H1 (cell line): ENCODE measurements at regions not wholly inside any gene's neighbourhood (a gene's known extent, or its start where the extent isn't known, plus 50 kb on each side); places are given as distances from the start of the nearest gene placed in this dataset.

Experiments used
- CTCF ChIA-PET: fragments of 300-600 bp; sonication (Branson Sonifier 250); formaldehyde crosslinking; loops from one replicate; lab custom pipeline; 2021; ENCODE audit not compliant: partially characterized antibody; lab: Charles Lee
- POLR2A ChIA-PET: fragments of 300-600 bp; sonication (Branson Sonifier 250); formaldehyde crosslinking; loops from one replicate; lab custom pipeline; 2021; ENCODE audit warnings: inconsistent platforms; ENCODE audit not compliant: partially characterized antibody; lab: Charles Lee
- DNase-seq, 2 experiments: peaks; one replicate each; pipeline versions ENCODE4 v3.0.0 to v3.0.0-alpha.2; 2010 to 2022; ENCODE audit warnings: low spot score in 2 of 2, low read depth in 1 of 2, mixed read lengths in 1 of 2
- FAIRE-seq: peaks from 2 replicates; lab custom pipeline; 2011; peaks lifted over from hg19 to GRCh38; lab: Jason Lieb, UNC
- H2AFZ ChIP-seq: 2 replicates; pipeline ENCODE4 v1.8.1; 2012; ENCODE audit warnings: low read length, inconsistent platforms
- H2AK5ac ChIP-seq: 2 replicates; pipeline ENCODE4 v1.6.1; 2013; ENCODE audit warnings: low read depth, low read length
- H2BK120ac ChIP-seq: replicated peaks from 2 replicates; pipeline ENCODE3; 2013; ENCODE audit warnings: low read depth, low read length, inconsistent platforms
- H2BK12ac ChIP-seq: 2 replicates; pipeline ENCODE4 v1.6.1; 2013; ENCODE audit warnings: low read depth, low read length
- H2BK15ac ChIP-seq: 2 replicates; pipeline ENCODE4 v1.6.1; 2013; ENCODE audit warnings: low read length
- H2BK20ac ChIP-seq: 2 replicates; pipeline ENCODE4 v1.6.1; 2013; ENCODE audit warnings: low read length
- H2BK5ac ChIP-seq: 2 replicates; pipeline ENCODE4 v1.6.1; 2013; ENCODE audit warnings: low read depth, low read length
- H3K14ac ChIP-seq: 2 replicates; pipeline ENCODE4 v1.6.1; 2013; ENCODE audit warnings: inconsistent platforms; ENCODE audit not compliant: insufficient read length
- H3K18ac ChIP-seq: 2 replicates; pipeline ENCODE4 v1.6.1; 2013; ENCODE audit warnings: low read length; ENCODE audit errors: extremely low read depth
- H3K23ac ChIP-seq: 2 replicates; pipeline ENCODE4 v1.6.1; 2013; ENCODE audit warnings: inconsistent platforms; ENCODE audit not compliant: insufficient read length
- H3K23me2 ChIP-seq: 2 replicates; pipeline ENCODE4 v1.6.1; 2013; ENCODE audit warnings: low read depth, low read length
- H3K27ac ChIP-seq: 2 replicates; pipeline ENCODE4 v1.6.1; 2011; ENCODE audit warnings: low read depth, low read length, inconsistent platforms
- H3K27me3 ChIP-seq, 4 experiments: replicated peaks in 1 of 4; 1 replicate in 1 of 4; 2 replicates in 3 of 4; pipeline versions ENCODE4 v1.6.1 to v1.8.1; 2011 to 2013; ENCODE audit warnings: low read length in 3 of 4, mild to moderate bottlenecking in 3 of 4, inconsistent platforms in 2 of 4, mixed read lengths in 2 of 4, moderate library complexity in 1 of 4; ENCODE audit not compliant: control insufficient read depth in 3 of 4, insufficient read depth in 3 of 4; ENCODE audit errors: extremely low read depth in 1 of 4
- H3K36me3 ChIP-seq, 4 experiments: 2 replicates each; pipeline versions ENCODE4 v1.6.1 to v1.8.1; 2011 to 2013; ENCODE audit warnings: mild to moderate bottlenecking in 4 of 4, low read length in 3 of 4, moderate library complexity in 2 of 4, control low read depth in 1 of 4, inconsistent platforms in 1 of 4; ENCODE audit not compliant: insufficient read depth in 4 of 4, control insufficient read depth in 2 of 4
- H3K4ac ChIP-seq: replicated peaks from 2 replicates; pipeline ENCODE3; 2013; ENCODE audit warnings: low read length, low read depth, mixed read lengths, inconsistent platforms; ENCODE audit not compliant: insufficient read length
- H3K4me1 ChIP-seq, 4 experiments: replicated peaks in 1 of 4; 1 replicate in 1 of 4; 2 replicates in 3 of 4; pipeline versions ENCODE4 v1.6.1 to v1.8.1; 2011 to 2013; ENCODE audit warnings: low read length in 3 of 4, inconsistent platforms in 2 of 4, mixed read lengths in 1 of 4; ENCODE audit not compliant: insufficient read depth in 4 of 4, control insufficient read depth in 3 of 4
- H3K4me2 ChIP-seq, 2 experiments: 2 replicates each; pipeline versions ENCODE4 v1.6.1 to v1.8.1; 2011 to 2013; ENCODE audit warnings: low read depth in 2 of 2, low read length in 2 of 2, control low read depth in 1 of 2, inconsistent platforms in 1 of 2, mild to moderate bottlenecking in 1 of 2; ENCODE audit not compliant: insufficient read depth in 1 of 2
- H3K4me3 ChIP-seq, 4 experiments: fragments of 200-600, 300-600 bp in 1 of 4; sonication (generic), shearing (Covaris generic), sonication (Bioruptor Twin) in 1 of 4; 2 replicates each; pipeline versions ENCODE4 v1.5.1 to v1.8.1; 2011 to 2016; ENCODE audit warnings: low read length in 4 of 4, low read depth in 3 of 4, control low read depth in 2 of 4, inconsistent platforms in 2 of 4, mild to moderate bottlenecking in 2 of 4, mixed read lengths in 1 of 4, moderate library complexity in 1 of 4; ENCODE audit not compliant: insufficient read depth in 2 of 4; ENCODE audit errors: extremely low read depth in 1 of 4
- H3K56ac ChIP-seq: replicated peaks from 2 replicates; pipeline ENCODE3; 2013; ENCODE audit warnings: low read depth, mild to moderate bottlenecking, mixed read lengths, low read length, inconsistent platforms; ENCODE audit not compliant: insufficient read length
- H3K79me1 ChIP-seq: 2 replicates; pipeline ENCODE4 v1.6.1; 2013; ENCODE audit warnings: low read depth, low read length, control low read depth
- H3K79me2 ChIP-seq, 2 experiments: 2 replicates each; pipeline versions ENCODE4 v1.6.1 to v1.8.1; 2012 to 2013; ENCODE audit warnings: low read length in 2 of 2, mild to moderate bottlenecking in 2 of 2, inconsistent platforms in 1 of 2; ENCODE audit not compliant: insufficient read depth in 2 of 2, control insufficient read depth in 1 of 2
- H3K9ac ChIP-seq, 4 experiments: replicated peaks in 1 of 4; 1 replicate in 1 of 4; 2 replicates in 3 of 4; pipeline versions ENCODE4 v1.6.1 to v1.8.1; 2011 to 2013; ENCODE audit warnings: low read depth in 3 of 4, low read length in 3 of 4, control low read depth in 2 of 4, mild to moderate bottlenecking in 2 of 4, moderate library complexity in 2 of 4, inconsistent platforms in 1 of 4; ENCODE audit errors: extremely low read depth in 1 of 4
- H3K9me3 ChIP-seq, 2 experiments: 2 replicates each; pipeline versions ENCODE4 v1.6.1 to v1.8.1; 2012 to 2013; ENCODE audit warnings: mild to moderate bottlenecking in 2 of 2, moderate library complexity in 2 of 2, control low read depth in 1 of 2, inconsistent platforms in 1 of 2, low read depth in 1 of 2, low read length in 1 of 2, mixed read lengths in 1 of 2; ENCODE audit not compliant: insufficient read depth in 2 of 2
- H4K20me1 ChIP-seq, 2 experiments: replicated peaks in 1 of 2; 2 replicates each; pipeline versions ENCODE3 to v1.8.1; 2011 to 2013; ENCODE audit warnings: inconsistent platforms in 2 of 2, low read length in 2 of 2, mild to moderate bottlenecking in 1 of 2; ENCODE audit not compliant: insufficient read depth in 2 of 2, control insufficient read depth in 1 of 2
- H4K5ac ChIP-seq: 2 replicates; pipeline ENCODE4 v1.6.1; 2013; ENCODE audit warnings: low read length, low read depth, mixed read lengths, inconsistent platforms; ENCODE audit not compliant: insufficient read length
- H4K8ac ChIP-seq: 2 replicates; pipeline ENCODE4 v1.8.0; 2013; ENCODE audit warnings: mild to moderate bottlenecking, moderate library complexity, low read length, inconsistent platforms; ENCODE audit not compliant: insufficient read depth; ENCODE audit errors: extremely low read depth
- H4K91ac ChIP-seq: replicated peaks from 2 replicates; pipeline ENCODE3; 2013; ENCODE audit warnings: low read length, mixed read lengths, inconsistent platforms; ENCODE audit not compliant: insufficient read length
- BACH1 ChIP-seq: IDR thresholded peaks from 2 replicates; pipeline ENCODE4 v1.6.1; 2012; ENCODE audit warnings: low read length, improper control_type of control experiment
- CHD1 ChIP-seq: IDR thresholded peaks from 2 replicates; pipeline ENCODE4 v1.6.1; 2012; ENCODE audit warnings: low read depth, low read length, improper control_type of control experiment
- HDAC6 ChIP-seq: IDR thresholded peaks from one replicate; pipeline ENCODE4 v1.7.1; 2012; ENCODE audit warnings: low read depth, mild to moderate bottlenecking, inconsistent platforms, low read length, moderate library complexity
- JUN ChIP-seq: IDR thresholded peaks from 2 replicates; pipeline ENCODE4 v1.6.1; 2011; ENCODE audit warnings: low read depth, mild to moderate bottlenecking, improper control_type of control experiment, low read length
- JUND ChIP-seq: IDR thresholded peaks from 2 replicates; pipeline ENCODE4 v1.6.1; 2011; ENCODE audit warnings: mild to moderate bottlenecking, improper control_type of control experiment, low read length
- SIN3A ChIP-seq, 2 experiments: IDR thresholded peaks in 1 of 2; conservative IDR thresholded peaks in 1 of 2; 2 replicates each; pipeline ENCODE4 v1.6.1; 2011 to 2012; ENCODE audit warnings: low read length in 2 of 2, improper control_type of control experiment in 1 of 2, low read depth in 1 of 2, mild to moderate bottlenecking in 1 of 2
- SP2 ChIP-seq: IDR thresholded peaks from 2 replicates; pipeline ENCODE4 v1.6.1; 2012; ENCODE audit warnings: mild to moderate bottlenecking, low read length, inconsistent platforms
- ZNF274 ChIP-seq: IDR thresholded peaks from 2 replicates; pipeline ENCODE4 v1.7.0; 2012; ENCODE audit warnings: low read length, borderline replicate concordance; ENCODE audit errors: extremely low read depth
- WGBS, 2 experiments: shearing (Covaris generic) in 1 of 2; methylation state at CpG; one replicate each; pipeline versions ENCODE4 v1.1.6 to v1.1.7; 2013 to 2015; ENCODE audit warnings: low lambda C conversion rate in 2 of 2, mixed read lengths in 2 of 2, inconsistent platforms in 1 of 2, low coverage in 1 of 2, missing lambda C conversion rate in 1 of 2; ENCODE audit not compliant: insufficient replicate concordance in 2 of 2, insufficient coverage in 1 of 2, insufficient read length in 1 of 2; ENCODE audit errors: extremely low coverage in 1 of 2, missing lambda C conversion rate in 1 of 2; 5-methylcytosine and 5-hydroxymethylcytosine counted together

GRCh38 chr5:158320178-158320674 lies 461.3 kb upstream of the CLINT1 start:
- H3K27ac ChIP-seq, result no peak overlapping the region
- POLR2A ChIA-PET, result no interaction called here
- H3K27me3 ChIP-seq, result no peaks in the 10 kb centered on the region
- no peaks in the 10 kb centered on the region for H3K9me3 ChIP-seq
- no peaks in the 10 kb centered on the region for H3K23me2 ChIP-seq
- CTCF ChIA-PET, result interaction anchor here (0.6 kb wide), 2 partner anchors 219 to 729 kb away, joined by 3 read pairs; no protein-coding TSS in a partner anchor
- no peaks in the 10 kb centered on the region for H4K20me1 ChIP-seq
- no peak overlapping the region for H4K5ac ChIP-seq
- H3K4me1 ChIP-seq, result peaks cover 0 to 5% (median under 1%) of the 10 kb centered on the region in 4 experiments; a peak in 2 of 7 replicates
- DNase-seq, result no peak
- no peak overlapping the region for H3K4me3 ChIP-seq
- no peak overlapping the region for H2BK12ac ChIP-seq
- no peak for TF ChIP-seq SP2
- TF ChIP-seq BACH1, result no peak
- no peak for TF ChIP-seq CHD1
- no peak for TF ChIP-seq HDAC6
- no peak for TF ChIP-seq SIN3A (conservative IDR thresholded peaks at IDR 0.05 in 1 of 2, IDR thresholded peaks at IDR 0.05 in 1 of 2; ENCODE audit: low read depth in 1 of 2, low read length in 2 of 2)
- TF ChIP-seq JUN, result no peak
- TF ChIP-seq JUND, result no peak
- no peak for TF ChIP-seq ZNF274
- TF ChIP-seq, all 59 proteins: peak for 0
- no peak overlapping the region for H2BK120ac ChIP-seq
- H3K36me3 ChIP-seq, result no peaks in the 10 kb centered on the region
- H4K8ac ChIP-seq, result no peak overlapping the region
- no peak overlapping the region for H2AFZ ChIP-seq
- FAIRE-seq, result no peak
- H3K18ac ChIP-seq, result no peak overlapping the region
- no peak overlapping the region for H3K14ac ChIP-seq
- no peak overlapping the region for H2BK20ac ChIP-seq
- H3K79me2 ChIP-seq, result no peaks in the 10 kb centered on the region
- WGBS, 2 experiments, result 91% methylated on average over 5 of the region's 5 CpGs; no CpG with 5 or more reads in 1 of the 2 experiments
- no peak overlapping the region for H3K4me2 ChIP-seq
- no peak overlapping the region for H3K4ac ChIP-seq
- no peak overlapping the region for H2BK5ac ChIP-seq
- no peaks in the 10 kb centered on the region for H3K79me1 ChIP-seq
- no peak overlapping the region for H3K23ac ChIP-seq
- H2BK15ac ChIP-seq, result no peak overlapping the region
- no peak overlapping the region for H3K9ac ChIP-seq
- no peak overlapping the region for H4K91ac ChIP-seq
- H3K56ac ChIP-seq, result no peak overlapping the region
- H2AK5ac ChIP-seq, result no peak overlapping the region
